K562 (cell line): ENCODE measurements at regions not wholly inside any gene's neighbourhood (a gene's known extent, or its start where the extent isn't known, plus 50 kb on each side); places are given as distances from the start of the nearest gene placed in this dataset.

Experiments used
- ARID1B ChIP-seq: fragments of 450-650 bp; IDR thresholded peaks from 2 replicates; pipeline ENCODE4 v1.6.1; 2016; ENCODE audit warnings: antibody characterized with exemption, mild to moderate bottlenecking, inconsistent platforms
- BHLHE40 ChIP-seq: IDR thresholded peaks from 2 replicates; pipeline ENCODE4 v1.6.1; 2011; ENCODE audit warnings: low read length, improper control_type of control experiment
- E4F1 ChIP-seq: fragments of 250-450 bp; sonication (Bioruptor Pico); IDR thresholded peaks from 2 replicates; pipeline ENCODE4 v1.5.0; 2021; ENCODE audit warnings: mild to moderate bottlenecking, borderline replicate concordance
- GABPB1 ChIP-seq: sonication (generic); formaldehyde crosslinking; IDR thresholded peaks from 2 replicates; pipeline ENCODE4 v1.8.0; 2022; ENCODE audit warnings: mild to moderate bottlenecking, missing genetic modification reagents
- HNRNPLL ChIP-seq: fragments of 200-400 bp; formaldehyde crosslinking; IDR thresholded peaks from 2 replicates; pipeline ENCODE4 v1.6.1; 2017; ENCODE audit warnings: low read length, low read depth, mild to moderate bottlenecking; ENCODE audit not compliant: poor library complexity, severe bottlenecking
- HOXB6 ChIP-seq: fragments of 250-450 bp; sonication (Bioruptor Pico); IDR thresholded peaks from 2 replicates; pipeline ENCODE4 v1.5.1; 2022; ENCODE audit warnings: mild to moderate bottlenecking, borderline replicate concordance
- MCM5 ChIP-seq: fragments of 450-650 bp; IDR thresholded peaks from 2 replicates; pipeline ENCODE4 v1.6.1; 2016; ENCODE audit warnings: low read depth
- MEIS2 ChIP-seq: fragments of 450-650 bp; IDR thresholded peaks from 2 replicates; pipeline ENCODE4 v1.6.1; 2014; ENCODE audit warnings: mild to moderate bottlenecking; ENCODE audit not compliant: partially characterized antibody
- MIER1 ChIP-seq: fragments of 450-650 bp; IDR thresholded peaks from 2 replicates; pipeline ENCODE4 v1.6.1; 2016; ENCODE audit warnings: antibody characterized with exemption, mild to moderate bottlenecking, low read depth
- MITF ChIP-seq: IDR thresholded peaks from 2 replicates; pipeline ENCODE4 v1.6.1; 2014; ENCODE audit warnings: antibody characterized with exemption
- WHSC1 ChIP-seq: IDR thresholded peaks from one replicate; pipeline ENCODE4 v1.6.1; 2012; ENCODE audit warnings: low read length, control low read depth, inconsistent platforms
- ZBTB2 ChIP-seq: fragments of 450-650 bp; IDR thresholded peaks from 2 replicates; pipeline ENCODE4 v1.6.1; 2016; ENCODE audit warnings: antibody characterized with exemption
- ZKSCAN1 ChIP-seq: fragments of 150-350 bp; IDR thresholded peaks from 2 replicates; pipeline ENCODE4 v1.6.1; 2016; ENCODE audit warnings: low read depth, low read length
- ZNF140 ChIP-seq: fragments of 250-450 bp; sonication (Bioruptor Pico); IDR thresholded peaks from 2 replicates; pipeline ENCODE4 v1.8.0; 2021; ENCODE audit warnings: moderate library complexity, mild to moderate bottlenecking, inconsistent platforms
- ZNF143 ChIP-seq: sonication (generic); formaldehyde crosslinking; IDR thresholded peaks from 2 replicates; pipeline ENCODE4 v1.9.0; 2022; ENCODE audit warnings: mild to moderate bottlenecking, missing genetic modification reagents
- ZNF197 ChIP-seq: fragments of 200-800 bp; sonication (Bioruptor generic); IDR thresholded peaks from 2 replicates; pipeline ENCODE4 v1.6.1; 2016; ENCODE audit warnings: low read depth, missing genetic modification characterization, missing compliant biosample characterization
- ZNF3 ChIP-seq: fragments of 250-450 bp; sonication (Bioruptor Pico); IDR thresholded peaks from 2 replicates; pipeline ENCODE4 v1.5.0; 2021; ENCODE audit warnings: mild to moderate bottlenecking, moderate library complexity
- ZNF395 ChIP-seq: fragments of 200-800 bp; sonication (Bioruptor generic); IDR thresholded peaks from 2 replicates; pipeline ENCODE4 v1.6.1; 2017; ENCODE audit warnings: missing genetic modification characterization, missing compliant biosample characterization
- ZNF444 ChIP-seq: fragments of 250-450 bp; sonication (Bioruptor Pico); IDR thresholded peaks from 2 replicates; pipeline ENCODE4 v1.4.0; 2020; ENCODE audit warnings: mild to moderate bottlenecking, moderate library complexity
- ZNF785 ChIP-seq: fragments of 250-450 bp; sonication (Bioruptor Pico); IDR thresholded peaks from 2 replicates; pipeline ENCODE4 v1.4.0; 2020; ENCODE audit warnings: mild to moderate bottlenecking
- TF ChIP-seq, protein P1 (sequence below): sonication (generic); formaldehyde crosslinking; IDR thresholded peaks from 2 replicates; pipeline ENCODE4 v1.8.1; 2022; ENCODE audit warnings: missing genetic modification reagents

GRCh38 chr16:85441189-85441889 is 171.8 kb upstream of the GSE1 start (continued):
- no peak for TF ChIP-seq ZNF395 (CRISPR knock-in tag)
- TF ChIP-seq, protein P1, sequence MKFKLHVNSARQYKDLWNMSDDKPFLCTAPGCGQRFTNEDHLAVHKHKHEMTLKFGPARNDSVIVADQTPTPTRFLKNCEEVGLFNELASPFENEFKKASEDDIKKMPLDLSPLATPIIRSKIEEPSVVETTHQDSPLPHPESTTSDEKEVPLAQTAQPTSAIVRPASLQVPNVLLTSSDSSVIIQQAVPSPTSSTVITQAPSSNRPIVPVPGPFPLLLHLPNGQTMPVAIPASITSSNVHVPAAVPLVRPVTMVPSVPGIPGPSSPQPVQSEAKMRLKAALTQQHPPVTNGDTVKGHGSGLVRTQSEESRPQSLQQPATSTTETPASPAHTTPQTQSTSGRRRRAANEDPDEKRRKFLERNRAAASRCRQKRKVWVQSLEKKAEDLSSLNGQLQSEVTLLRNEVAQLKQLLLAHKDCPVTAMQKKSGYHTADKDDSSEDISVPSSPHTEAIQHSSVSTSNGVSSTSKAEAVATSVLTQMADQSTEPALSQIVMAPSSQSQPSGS, result no peak
- no peak for TF ChIP-seq MEIS2
- 0 out of 2 replicates have a peak, but pooled peaks have one; percentile 47 for TF ChIP-seq MIER1
- TF ChIP-seq ZKSCAN1, result 0 out of 2 replicates have a peak, but pooled peaks have one; percentile 22
- no peak; the same call in 1 of the 2 replicates for TF ChIP-seq GABPB1 (CRISPR knock-in tag)
- no peak for TF ChIP-seq WHSC1
- TF ChIP-seq ZBTB2, result peak; percentile 29; the same call in 1 of the 2 replicates
- no peak for TF ChIP-seq HNRNPLL
- TF ChIP-seq ZNF3 (CRISPR knock-in tag), result no peak
- TF ChIP-seq ZNF444 (CRISPR knock-in tag), result no peak
- TF ChIP-seq ZNF785 (CRISPR knock-in tag), result no peak
- TF ChIP-seq BHLHE40, result 0 out of 2 replicates have a peak, but pooled peaks have one; percentile 8
- TF ChIP-seq MCM5, result no peak
- TF ChIP-seq ARID1B, result 0 out of 2 replicates have a peak, but pooled peaks have one; percentile 24
- no peak for TF ChIP-seq E4F1 (CRISPR knock-in tag)
- no peak for TF ChIP-seq ZNF143 (CRISPR knock-in tag)
- no peak for TF ChIP-seq HOXB6 (CRISPR knock-in tag)
- no peak for TF ChIP-seq ZNF197 (CRISPR knock-in tag)
- peak; percentile 69; the same call in 1 of the 2 replicates for TF ChIP-seq MITF
- TF ChIP-seq ZNF140, result no peak
